Erythroblast (primary cell): ENCODE measurements at regions not wholly inside any gene's neighbourhood (a gene's known extent, or its start where the extent isn't known, plus 50 kb on each side); places are given as distances from the start of the nearest gene placed in this dataset.

Experiments used
- GATA1 ChIP-seq: IDR thresholded peaks from 2 replicates; pipeline ENCODE4 v1.6.1; 2011; ENCODE audit warnings: low read depth, mild to moderate bottlenecking, control low read depth, low read length, moderate library complexity
- POLR2A ChIP-seq: IDR thresholded peaks from 2 replicates; pipeline ENCODE4 v1.6.1; 2011; ENCODE audit warnings: mild to moderate bottlenecking, low read length

GRCh38 chr9:13990994-13991393 lies 322.9 kb downstream of the NFIB start:
- TF ChIP-seq POLR2A (no peak), GATA1 (no peak)
